CD4-positive, alpha-beta T cell (primary cell): ENCODE measurements at regions not wholly inside any gene's neighbourhood (a gene's known extent, or its start where the extent isn't known, plus 50 kb on each side); places are given as distances from the start of the nearest gene placed in this dataset.

ENCODE experiments used
- ATAC-seq: fragments of 200-7000 bp; cut with Tn5 transposase; one replicate; pipeline ENCODE4 v1.10.0; 2022; ENCODE audit warnings: mild to moderate bottlenecking; ENCODE audit not compliant: poor library complexity
- CTCF ChIA-PET: fragments of 350-600 bp; sonication (Branson Sonifier 250); formaldehyde crosslinking; loops from one replicate; lab custom pipeline; 2021; ENCODE audit warnings: antibody characterized with exemption, inconsistent platforms; lab: Charles Lee
- POLR2A ChIA-PET: fragments of 350-600 bp; sonication (Branson Sonifier 250); formaldehyde crosslinking; loops from one replicate; lab custom pipeline; 2021; ENCODE audit warnings: antibody characterized with exemption, inconsistent platforms; lab: Charles Lee
- DNase-seq, 14 experiments: peaks; one replicate each; pipeline ENCODE4 v3.0.0-alpha.2; 2013 to 2020; ENCODE audit warnings: mixed read lengths in 2 of 14
- H3K27ac ChIP-seq, 2 donors: one replicate each; pipeline versions ENCODE4 v1.5.1 to v1.7.0; 2013; ENCODE audit warnings: low read length in 2 of 2, low read depth in 1 of 2, mild to moderate bottlenecking in 1 of 2
- H3K27me3 ChIP-seq, 2 experiments: 1 replicate in 1 of 2; 2 replicates in 1 of 2; pipeline versions ENCODE4 v1.6.1 to v1.7.0; 2013; ENCODE audit warnings: low read length in 2 of 2, control low read depth in 1 of 2, mild to moderate bottlenecking in 1 of 2, moderate library complexity in 1 of 2; ENCODE audit not compliant: insufficient read depth in 2 of 2, control insufficient read depth in 1 of 2
- H3K36me3 ChIP-seq: one replicate; pipeline ENCODE4 v1.6.1; 2013; ENCODE audit warnings: low read length, control low read depth; ENCODE audit not compliant: insufficient read depth
- H3K4me1 ChIP-seq: one replicate; pipeline ENCODE4 v1.6.1; 2013; ENCODE audit warnings: low read length, control low read depth; ENCODE audit not compliant: insufficient read depth
- H3K4me3 ChIP-seq: one replicate; pipeline ENCODE4 v1.5.1; 2013; ENCODE audit warnings: mild to moderate bottlenecking, low read length, moderate library complexity
- H3K9me3 ChIP-seq, 2 experiments: 1 replicate in 1 of 2; 2 replicates in 1 of 2; pipeline versions ENCODE4 v1.6.1 to v1.7.0; 2013; ENCODE audit warnings: low read length in 2 of 2, mild to moderate bottlenecking in 2 of 2, control low read depth in 1 of 2, moderate library complexity in 1 of 2; ENCODE audit not compliant: control insufficient read depth in 1 of 2, insufficient read depth in 1 of 2
- H3K27ac Mint-ChIP-seq: one replicate; pipeline ENCODE4 v1.8.0; 2020; ENCODE audit warnings: mixed read lengths
- H3K27me3 Mint-ChIP-seq: one replicate; pipeline ENCODE4 v1.8.0; 2021; ENCODE audit warnings: mixed read lengths
- H3K36me3 Mint-ChIP-seq: one replicate; pipeline ENCODE4 v1.8.0; 2021; ENCODE audit warnings: low read depth, mixed read lengths
- H3K4me1 Mint-ChIP-seq: one replicate; pipeline ENCODE4 v1.8.0; 2021; ENCODE audit warnings: low read depth, mixed read lengths
- H3K4me3 Mint-ChIP-seq: one replicate; pipeline ENCODE4 v1.8.0; 2020; ENCODE audit warnings: mild to moderate bottlenecking, mixed read lengths
- H3K9me3 Mint-ChIP-seq: one replicate; pipeline ENCODE4 v1.8.0; 2020; ENCODE audit warnings: mixed read lengths
- intact Hi-C, 2 experiments: fragments of 100-400 bp; cut with DNase I in 1 of 2; cut with micrococcal nuclease in 1 of 2; formaldehyde crosslinking; loops; one replicate each; pipeline versions ENCODE4 v1.15.1 to v1.9.0; 2023 to 2025; cut with DNase I, micrococcal nuclease
- TF ChIP-seq, protein P1 (sequence below): fragments of 200-600 bp; IDR thresholded peaks from one replicate; pipeline ENCODE4 v1.8.0; 2022; ENCODE audit warnings: antibody characterized with exemption, mild to moderate bottlenecking

GRCh38 chr15:96891046-96891445 lies 560.5 kb downstream of the NR2F2 start:
- Mint-ChIP-seq H3K27ac (no peak overlapping the region), H3K36me3 (no peaks in the 10 kb centered on the region), H3K4me1 (no peaks in the 10 kb centered on the region), H3K27me3 (no peaks in the 10 kb centered on the region), H3K9me3 (no peaks in the 10 kb centered on the region), H3K4me3 (no peak overlapping the region)
- H3K27me3 ChIP-seq: no peaks in the 10 kb centered on the region
- DNase-seq (no peak), ATAC-seq (no peak)
- TF ChIP-seq, protein P1, sequence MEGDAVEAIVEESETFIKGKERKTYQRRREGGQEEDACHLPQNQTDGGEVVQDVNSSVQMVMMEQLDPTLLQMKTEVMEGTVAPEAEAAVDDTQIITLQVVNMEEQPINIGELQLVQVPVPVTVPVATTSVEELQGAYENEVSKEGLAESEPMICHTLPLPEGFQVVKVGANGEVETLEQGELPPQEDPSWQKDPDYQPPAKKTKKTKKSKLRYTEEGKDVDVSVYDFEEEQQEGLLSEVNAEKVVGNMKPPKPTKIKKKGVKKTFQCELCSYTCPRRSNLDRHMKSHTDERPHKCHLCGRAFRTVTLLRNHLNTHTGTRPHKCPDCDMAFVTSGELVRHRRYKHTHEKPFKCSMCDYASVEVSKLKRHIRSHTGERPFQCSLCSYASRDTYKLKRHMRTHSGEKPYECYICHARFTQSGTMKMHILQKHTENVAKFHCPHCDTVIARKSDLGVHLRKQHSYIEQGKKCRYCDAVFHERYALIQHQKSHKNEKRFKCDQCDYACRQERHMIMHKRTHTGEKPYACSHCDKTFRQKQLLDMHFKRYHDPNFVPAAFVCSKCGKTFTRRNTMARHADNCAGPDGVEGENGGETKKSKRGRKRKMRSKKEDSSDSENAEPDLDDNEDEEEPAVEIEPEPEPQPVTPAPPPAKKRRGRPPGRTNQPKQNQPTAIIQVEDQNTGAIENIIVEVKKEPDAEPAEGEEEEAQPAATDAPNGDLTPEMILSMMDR: no peak
- H3K36me3 ChIP-seq: no peaks in the 10 kb centered on the region
- intact Hi-C loops: no loop called here
- no peak overlapping the region for H3K27ac ChIP-seq
- ChIA-PET CTCF (no interaction called here), POLR2A (no interaction called here)
- H3K4me1 ChIP-seq: no peaks in the 10 kb centered on the region
- H3K9me3 ChIP-seq: no peaks in the 10 kb centered on the region
- H3K4me3 ChIP-seq: no peak overlapping the region

DNA sequence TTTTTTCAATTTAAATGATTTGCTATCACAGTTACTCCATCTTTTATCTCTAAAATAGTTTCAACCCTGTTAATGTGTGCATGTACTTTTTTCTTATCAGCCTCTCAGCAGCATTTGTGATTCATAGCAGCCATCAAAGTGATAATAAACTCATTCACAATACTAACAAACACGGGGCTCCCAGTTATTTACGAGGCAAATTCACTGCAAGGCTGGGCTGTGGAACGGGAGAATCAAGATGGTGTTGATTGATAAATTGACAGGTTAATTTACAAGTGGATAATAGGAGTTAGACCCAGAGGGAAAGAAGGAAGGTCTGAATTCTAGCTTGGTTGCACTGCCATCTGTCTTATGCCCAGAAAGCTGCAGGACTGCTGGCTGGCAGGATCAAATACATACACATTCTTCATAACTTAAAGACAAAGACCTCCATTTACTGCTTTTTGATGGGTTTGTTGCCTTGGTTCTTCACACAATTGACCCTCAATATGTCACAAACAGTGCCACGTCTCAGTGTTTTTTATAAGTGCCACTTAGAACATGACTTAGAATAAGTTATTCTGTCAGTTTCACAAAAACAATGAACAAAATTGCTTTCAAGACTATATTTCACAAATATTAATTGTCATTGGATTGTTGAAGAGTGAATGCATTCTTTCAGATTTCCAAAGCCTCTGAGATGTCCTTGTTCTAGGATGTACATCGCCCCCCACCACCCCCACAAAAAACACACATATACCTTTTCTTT lies 562.8 kb downstream of the NR2F2 start:
- H3K36me3 Mint-ChIP-seq: no peaks in the 10 kb centered on the region
- ChIA-PET CTCF (interaction anchor here (0.7 kb wide), 1 partner anchor 10 kb away, joined by 3 read pairs; no protein-coding TSS in a partner anchor), POLR2A (no interaction called here)
- TF ChIP-seq, protein P1: no peak
- H3K27ac ChIP-seq: no peak overlapping the region
- no peaks in the 10 kb centered on the region for H3K9me3 ChIP-seq
- H3K4me3 Mint-ChIP-seq: no peak overlapping the region
- no peak overlapping the region for H3K27ac Mint-ChIP-seq
- H3K9me3 Mint-ChIP-seq: no peaks in the 10 kb centered on the region
- no peaks in the 10 kb centered on the region for H3K27me3 ChIP-seq
- DNase-seq (peak in 2 of 14 experiments; percentile 1 to 3), ATAC-seq (no peak)
- H3K36me3 ChIP-seq: no peaks in the 10 kb centered on the region
- intact Hi-C loops: no loop called here
- H3K4me1 ChIP-seq: no peaks in the 10 kb centered on the region
- H3K4me3 ChIP-seq: no peak overlapping the region
- H3K4me1 Mint-ChIP-seq: no peaks in the 10 kb centered on the region
- no peaks in the 10 kb centered on the region for H3K27me3 Mint-ChIP-seq

- no peak for DNase-seq
- no peaks in the 10 kb centered on the region for H3K4me1 Mint-ChIP-seq
- Histone ChIP-seq H3K4me1 (no peaks in the 10 kb centered on the region), H3K36me3 (no peaks in the 10 kb centered on the region), H3K27me3 (no peaks in the 10 kb centered on the region), H3K27ac (no peak overlapping the region), H3K4me3 (no peak overlapping the region), H3K9me3 (peaks cover 0 to 5% of the 10 kb centered on the region in 2 experiments)
- CTCF ChIA-PET: no interaction called here
- H3K27ac Mint-ChIP-seq: no peak overlapping the region
- no peak for ATAC-seq
- no peak overlapping the region for H3K4me3 Mint-ChIP-seq
- no peaks in the 10 kb centered on the region for H3K36me3 Mint-ChIP-seq
- no peaks in the 10 kb centered on the region for H3K27me3 Mint-ChIP-seq
- no peaks in the 10 kb centered on the region for H3K9me3 Mint-ChIP-seq
- intact Hi-C loops: no loop called here
- TF ChIP-seq, protein P1: no peak
- POLR2A ChIA-PET: no interaction called here
Observed at GRCh38 chr15:96894659-96895058, 564.2 kb downstream of the NR2F2 start.
